NCI-H1436 treated with DMSO at 0.1 percent for 48 hours (cell line): ENCODE measurements at regions not wholly inside any gene's neighbourhood (a gene's known extent, or its start where the extent isn't known, plus 50 kb on each side); places are given as distances from the start of the nearest gene placed in this dataset.
A peak's percentile ranks its signal among the peaks of the same experiment; 100 is the strongest.
"Not testable (repeated sequence)": the region's sequence is repeated elsewhere in the genome, so short reads cannot be mapped to it uniquely, and the experiment has no call there.

Source experiments
- DNase-seq: peaks from one replicate; lab custom pipeline; 2025; lab: John Stamatoyannopoulos, UW

DNA sequence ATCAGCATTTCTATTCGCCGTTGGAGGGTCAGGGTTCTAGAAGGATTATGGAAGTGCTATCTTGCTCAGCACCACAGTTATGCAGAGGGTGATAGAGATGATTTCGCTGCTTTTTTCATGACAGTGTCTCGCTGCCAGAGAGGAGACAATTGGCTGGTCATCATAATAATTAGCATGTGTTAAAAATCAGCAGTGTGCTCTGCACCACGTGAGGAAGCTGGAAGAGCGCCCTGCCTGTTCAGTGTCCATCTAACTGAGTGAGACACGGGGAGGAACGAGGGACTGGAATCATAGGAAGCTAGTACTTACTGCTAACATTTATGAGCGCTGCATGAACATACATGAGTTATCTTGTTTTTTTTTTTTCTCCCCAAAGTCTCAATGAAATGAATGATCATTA is 116.2 kb upstream of the PLAAT1 start:
- DNase-seq = no peak

DNA sequence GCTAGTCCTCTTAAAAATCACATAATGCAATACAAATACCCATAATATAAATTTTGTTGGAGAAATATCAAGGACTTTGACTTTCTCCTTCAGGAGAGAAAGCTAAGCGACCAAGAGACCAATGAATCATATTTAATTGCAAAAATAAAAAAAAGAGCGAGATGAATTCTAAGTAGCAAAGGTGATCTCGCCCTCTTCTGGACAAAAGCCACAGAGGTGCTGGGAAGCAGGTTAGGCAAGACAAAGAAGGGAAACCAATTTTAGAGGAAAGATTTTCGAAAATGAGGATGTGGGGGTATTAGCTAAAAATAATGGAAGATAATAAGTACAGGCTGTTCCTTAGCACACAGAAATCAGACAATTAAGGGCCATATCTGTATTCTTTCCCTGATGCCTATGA is 111.4 kb upstream of the PLAAT1 start:
- no peak for DNase-seq

DNA sequence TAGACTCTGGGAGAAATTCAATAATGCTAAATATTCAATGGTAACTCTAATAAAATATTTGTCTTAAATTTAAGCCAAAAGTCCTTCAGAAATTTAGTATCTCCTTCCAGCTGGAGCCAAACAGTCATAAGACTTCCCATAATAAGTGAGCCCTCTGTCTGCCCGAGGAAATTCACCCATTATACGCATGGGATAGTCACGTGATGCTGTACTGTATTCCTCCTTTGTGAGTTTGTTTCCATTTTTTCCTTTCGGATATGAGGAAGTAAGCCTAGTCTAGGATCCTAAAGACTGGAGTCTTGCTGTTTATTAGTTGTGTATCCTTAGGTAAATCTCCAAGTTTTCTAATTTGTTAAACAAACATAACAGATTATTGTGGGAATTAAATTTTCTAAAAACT is 110.4 kb upstream of the PLAAT1 start:
- no peak for DNase-seq

DNA sequence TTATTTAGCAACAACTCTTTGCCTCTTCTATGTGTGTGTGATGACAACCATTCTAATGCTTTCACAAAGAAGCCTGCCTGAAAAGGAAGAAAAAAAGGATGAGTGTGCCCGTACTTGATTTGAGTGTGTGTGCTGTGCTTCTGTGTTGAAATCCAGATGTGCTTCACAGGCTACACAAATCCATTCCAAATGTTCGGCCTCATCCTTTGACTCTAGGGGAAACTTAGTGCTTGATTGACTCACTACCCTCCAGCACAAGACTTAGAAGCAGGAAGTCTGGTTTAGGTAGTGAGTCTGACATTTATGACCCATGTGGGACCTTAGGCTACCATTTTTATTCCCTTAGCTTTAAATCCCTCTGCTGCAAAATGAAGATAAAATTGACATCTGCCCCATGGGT is 108.8 kb upstream of the PLAAT1 start:
- no peak for DNase-seq

DNA sequence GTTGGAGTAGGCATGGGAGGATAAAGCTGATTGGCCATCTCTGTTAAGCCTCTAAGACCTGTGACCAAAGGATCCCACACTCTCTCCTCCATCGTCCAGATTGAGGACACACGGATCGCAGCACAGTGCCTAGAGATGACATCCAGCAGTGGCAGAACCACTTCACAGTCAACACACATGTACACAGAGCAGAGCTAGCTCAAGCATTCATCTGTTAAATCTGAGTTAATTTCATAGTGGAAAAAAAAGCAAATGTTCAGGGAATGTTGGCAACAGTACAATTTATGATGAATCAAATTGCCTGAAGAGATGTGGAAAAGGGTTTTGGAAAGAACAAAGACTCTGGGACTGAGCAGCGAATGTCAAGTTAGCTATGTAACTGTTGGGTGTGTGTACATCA is 108.1 kb upstream of the PLAAT1 start:
- no peak for DNase-seq

DNA sequence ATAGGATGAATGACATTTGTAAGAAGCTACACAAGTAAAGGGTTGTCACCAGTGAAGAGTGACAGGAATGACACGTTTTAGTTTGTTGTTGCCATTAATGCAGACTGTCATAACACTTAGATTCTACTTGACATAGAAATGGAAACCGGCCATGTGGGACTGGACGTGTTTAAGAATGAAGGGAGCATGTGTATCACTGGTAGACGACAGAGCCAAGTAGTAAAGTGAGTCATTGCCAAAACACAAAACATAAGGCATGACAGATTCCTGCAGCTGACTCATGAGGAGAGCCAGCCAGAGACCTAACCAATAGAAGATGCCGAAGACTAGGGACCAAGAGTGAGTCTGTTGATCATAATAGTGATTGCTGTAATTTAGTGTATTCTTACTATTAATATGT is 106.2 kb upstream of the PLAAT1 start:
- no peak for DNase-seq

DNA sequence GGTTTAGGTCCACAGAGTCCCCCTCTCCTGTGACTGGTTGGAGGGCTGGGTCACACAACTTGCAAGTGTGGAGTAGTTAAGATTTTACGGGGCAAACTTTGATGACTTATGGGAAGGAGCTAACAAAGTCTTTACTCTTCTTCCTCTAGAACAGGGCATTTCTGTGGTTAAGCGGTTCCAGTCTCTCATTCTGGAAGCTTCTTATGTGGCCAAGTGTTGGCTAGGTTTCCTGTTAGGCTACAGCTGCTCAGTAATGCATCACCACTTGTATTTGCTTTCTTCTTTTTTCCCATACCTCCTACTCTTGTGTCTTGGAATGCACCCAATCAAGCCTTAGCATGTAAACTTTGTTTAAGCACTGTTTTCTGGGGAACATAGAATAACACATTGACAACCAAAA is 100.6 kb upstream of the PLAAT1 start:
- no peak for DNase-seq

DNA sequence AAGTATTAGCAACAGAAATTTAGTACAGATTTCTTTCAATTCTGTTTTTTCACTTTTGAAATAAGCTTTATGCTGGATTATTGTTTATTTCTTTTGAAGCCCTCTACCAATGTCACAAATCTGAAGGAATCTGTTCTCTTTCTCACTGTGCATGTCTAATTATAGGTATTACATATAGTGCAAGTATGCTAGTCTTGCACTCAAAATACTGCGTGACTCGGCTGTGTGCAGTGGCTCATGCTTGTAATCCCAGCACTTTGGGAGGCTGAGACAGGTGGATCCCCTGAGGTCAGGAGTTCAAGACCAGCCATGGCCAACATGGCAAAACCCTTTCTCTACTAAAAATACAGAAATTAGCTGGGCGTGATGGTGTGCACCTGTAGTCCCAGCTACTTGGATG is 95.8 kb upstream of the PLAAT1 start:
- no peak for DNase-seq

DNA sequence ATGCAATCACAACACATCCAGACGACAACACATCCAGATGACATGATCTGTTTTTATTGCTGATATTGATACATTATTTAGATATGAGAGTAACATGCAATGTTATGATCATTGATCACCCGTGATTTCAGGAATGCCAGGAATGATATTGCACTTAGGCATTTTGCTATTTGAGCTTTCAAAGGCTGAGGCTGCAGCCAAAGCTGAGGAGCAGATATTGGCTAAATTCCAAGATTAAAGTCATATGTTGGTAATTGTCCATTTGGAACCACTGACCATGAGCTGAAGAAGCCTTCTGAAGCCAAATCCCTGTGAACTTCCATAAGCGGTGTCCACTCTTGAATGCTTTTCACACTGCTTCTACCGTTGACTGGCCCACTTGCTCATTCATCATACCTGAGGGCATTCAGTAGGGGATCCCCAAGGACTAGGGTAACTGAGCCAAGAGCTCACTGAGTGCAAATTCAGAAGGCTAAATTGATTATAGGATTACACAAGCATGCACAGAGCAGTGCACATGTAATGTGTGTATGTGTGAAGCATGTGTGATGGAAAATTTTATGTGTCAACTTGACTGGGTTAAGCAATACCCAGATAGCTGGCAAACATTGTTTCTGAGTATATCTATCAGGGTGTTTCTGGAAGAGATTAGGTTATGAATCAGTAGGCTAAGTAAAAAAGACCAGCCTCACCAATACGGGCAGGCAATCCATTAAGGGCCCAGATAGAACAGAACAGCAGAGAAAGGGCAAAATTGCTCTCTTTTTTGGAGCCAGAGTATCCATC is 92.1 kb upstream of the PLAAT1 start:
- no peak for DNase-seq

DNA sequence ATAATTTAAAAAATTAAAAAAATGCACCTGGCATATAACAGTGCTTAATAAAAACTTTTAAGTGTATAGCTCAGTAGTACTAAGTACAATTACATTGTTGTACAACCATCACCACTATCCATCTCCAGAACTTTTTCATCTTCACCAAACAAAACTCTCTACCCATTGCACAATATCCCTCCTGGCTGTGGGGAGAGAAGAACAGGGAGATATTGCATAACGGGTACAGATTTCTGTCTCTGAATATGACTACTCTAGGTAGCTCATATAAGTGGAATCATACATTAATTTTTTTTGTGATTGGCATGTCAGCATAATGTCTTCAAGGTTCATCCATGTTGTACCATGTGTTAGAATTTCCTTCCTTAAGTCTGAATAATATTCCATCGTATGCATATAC is 91.0 kb upstream of the PLAAT1 start:
- no peak for DNase-seq

DNA sequence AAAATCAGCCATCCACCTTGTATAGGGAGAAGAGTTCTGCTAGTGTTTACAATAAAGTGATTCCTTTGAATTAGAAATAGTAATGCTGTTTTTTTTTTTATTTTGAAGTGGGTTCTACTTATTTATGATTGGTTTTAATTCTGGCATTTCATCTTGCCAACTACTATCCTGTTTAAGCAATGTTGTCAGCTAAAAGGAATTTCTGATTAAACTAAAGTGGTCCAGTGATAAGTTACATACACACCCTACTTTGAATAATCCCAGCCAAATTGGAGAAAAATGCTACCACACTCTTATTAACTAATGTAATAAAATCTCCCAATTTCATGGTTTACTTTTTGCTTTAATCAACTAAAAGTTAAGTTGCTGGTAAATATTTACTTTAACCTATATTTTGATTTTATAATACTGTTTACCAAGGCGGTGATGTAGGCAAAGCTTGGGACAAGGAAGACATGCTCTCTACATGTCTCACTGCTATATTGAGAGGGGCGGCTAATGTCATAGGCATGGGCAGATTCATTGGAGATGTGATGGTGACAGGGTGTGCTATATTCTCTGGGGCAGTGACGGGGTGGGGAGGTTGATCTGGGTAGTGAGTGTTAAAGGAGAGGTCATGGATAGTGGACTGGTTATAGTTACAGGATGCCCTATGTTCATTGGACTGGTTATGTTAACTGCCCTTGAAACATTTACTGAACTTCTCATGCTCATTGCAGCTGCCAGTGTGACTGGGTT is 85.8 kb upstream of the PLAAT1 start:
- DNase-seq = not testable (repeated sequence)

DNA sequence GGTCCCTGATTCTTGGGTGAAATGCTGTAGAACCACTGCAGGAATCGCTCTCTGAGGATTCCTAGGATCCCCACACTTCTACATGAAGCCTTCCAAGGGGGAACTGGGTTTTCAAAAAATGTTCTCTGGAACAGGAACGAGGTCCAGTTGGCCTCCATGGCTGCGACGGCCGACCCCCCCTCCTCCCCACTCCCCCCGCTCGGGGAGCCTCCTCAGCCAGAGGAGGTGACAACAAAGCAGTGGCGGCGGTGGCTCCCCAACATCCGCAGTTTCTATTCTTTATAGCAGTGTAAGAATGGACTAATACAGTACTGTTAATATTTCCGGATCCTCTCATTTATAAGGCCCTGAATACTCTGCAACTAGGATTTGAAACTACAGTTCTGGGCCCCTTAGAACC is 84.0 kb upstream of the PLAAT1 start:
- DNase-seq = no peak

DNA sequence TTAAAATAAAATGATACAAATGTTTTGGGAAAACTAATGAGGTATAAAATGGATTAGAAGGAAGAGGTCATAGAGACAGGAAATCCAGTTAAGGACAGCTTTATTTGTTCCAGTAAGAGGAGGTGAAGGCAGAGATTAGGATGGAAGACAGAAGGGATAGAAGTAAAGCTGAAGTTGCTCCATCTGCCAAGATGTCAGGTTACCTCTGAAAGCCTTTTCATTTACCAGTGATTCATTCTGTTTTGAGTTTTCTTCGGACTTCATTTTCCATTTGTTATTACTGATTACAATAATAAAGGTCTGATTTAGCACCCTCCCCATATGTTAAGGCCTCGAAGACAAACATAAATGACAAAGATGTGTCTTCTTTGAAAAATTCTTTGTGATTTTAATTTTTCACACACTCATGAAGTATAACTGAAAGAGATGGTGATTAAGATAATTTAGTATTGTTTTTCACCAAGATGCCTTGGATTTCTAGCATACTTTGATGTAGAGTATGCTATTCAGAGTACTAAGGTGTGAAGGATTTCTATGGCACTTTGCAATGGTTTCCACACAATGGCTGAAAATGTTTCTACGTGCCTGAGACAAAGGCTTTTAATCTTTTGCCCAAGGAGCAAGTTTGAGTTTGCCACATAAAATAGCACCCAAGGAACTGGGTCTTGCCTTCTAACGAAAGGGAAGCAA is 75.4 kb upstream of the PLAAT1 start:
- DNase-seq = no peak

DNA sequence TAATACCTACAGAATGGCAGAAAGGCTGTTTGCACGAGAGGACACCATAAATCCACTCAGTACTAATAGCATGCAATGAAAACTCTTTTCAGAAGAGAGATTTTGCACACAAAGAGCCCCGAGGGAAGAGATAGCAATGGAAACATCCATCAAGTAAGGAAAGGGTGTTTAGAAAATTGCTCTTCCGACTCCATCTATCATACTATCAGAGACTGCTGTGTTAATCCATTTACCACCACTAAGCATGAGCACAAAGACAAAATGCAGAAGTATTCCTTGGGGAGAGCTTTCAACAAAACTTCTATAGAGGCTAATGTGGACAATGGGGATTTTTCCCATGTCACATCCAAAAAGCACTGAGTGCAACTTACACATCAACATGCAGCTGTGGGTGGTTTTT is 72.1 kb upstream of the PLAAT1 start:
- DNase-seq = peak; percentile 14

DNA sequence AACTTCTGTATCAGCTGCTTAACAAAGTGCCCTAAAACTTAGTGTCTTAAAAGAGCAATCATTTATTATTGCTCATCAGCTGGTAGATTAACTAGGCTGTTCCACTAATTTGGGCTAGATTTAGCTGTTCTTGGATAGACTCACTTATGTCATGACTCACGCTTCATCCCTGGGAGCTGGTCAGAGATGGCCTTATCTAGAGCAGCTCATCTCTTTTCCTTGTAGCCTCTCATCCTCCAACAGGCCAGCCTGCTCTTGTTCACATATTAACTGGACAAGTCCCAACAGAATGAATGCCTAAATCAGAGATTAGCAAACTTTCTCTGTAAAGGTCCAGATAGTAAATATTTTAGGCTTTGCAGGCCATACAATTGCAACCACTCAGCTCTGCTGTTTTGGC is 66.9 kb upstream of the PLAAT1 start:
- no peak for DNase-seq

DNA sequence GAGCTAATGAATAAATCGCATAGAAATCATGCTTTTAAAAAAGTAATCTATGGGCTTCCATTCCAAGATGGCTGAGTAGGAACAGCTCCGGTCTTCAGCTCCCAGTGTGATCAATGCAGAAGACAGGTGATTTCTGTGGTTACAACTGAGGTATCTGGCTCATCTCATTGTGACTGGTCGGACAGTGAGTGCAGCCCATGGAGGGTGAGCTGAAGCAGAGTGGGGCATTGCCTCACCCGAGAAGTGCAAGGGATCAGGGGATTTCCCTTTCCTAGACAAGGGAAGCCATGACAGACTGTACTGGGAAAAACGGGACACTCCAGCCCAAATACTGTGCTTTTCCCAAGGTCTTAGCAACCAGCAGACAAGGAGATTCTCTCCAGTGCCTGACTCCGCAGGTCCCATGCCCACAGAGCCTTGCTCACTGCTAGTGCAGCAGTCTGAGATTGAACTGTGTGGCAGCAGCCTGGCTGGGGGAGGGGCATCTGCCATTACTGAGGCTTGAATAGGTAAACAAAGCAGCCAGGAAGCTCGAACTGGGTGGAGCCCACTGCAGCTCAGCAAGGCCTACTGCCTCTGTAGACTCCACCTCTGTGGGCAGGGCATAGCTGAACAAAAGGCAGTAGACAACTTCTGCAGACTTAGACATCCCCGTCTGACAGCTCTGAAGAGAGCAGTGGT is 61.5 kb upstream of the PLAAT1 start:
- DNase-seq = not testable (repeated sequence)

DNA sequence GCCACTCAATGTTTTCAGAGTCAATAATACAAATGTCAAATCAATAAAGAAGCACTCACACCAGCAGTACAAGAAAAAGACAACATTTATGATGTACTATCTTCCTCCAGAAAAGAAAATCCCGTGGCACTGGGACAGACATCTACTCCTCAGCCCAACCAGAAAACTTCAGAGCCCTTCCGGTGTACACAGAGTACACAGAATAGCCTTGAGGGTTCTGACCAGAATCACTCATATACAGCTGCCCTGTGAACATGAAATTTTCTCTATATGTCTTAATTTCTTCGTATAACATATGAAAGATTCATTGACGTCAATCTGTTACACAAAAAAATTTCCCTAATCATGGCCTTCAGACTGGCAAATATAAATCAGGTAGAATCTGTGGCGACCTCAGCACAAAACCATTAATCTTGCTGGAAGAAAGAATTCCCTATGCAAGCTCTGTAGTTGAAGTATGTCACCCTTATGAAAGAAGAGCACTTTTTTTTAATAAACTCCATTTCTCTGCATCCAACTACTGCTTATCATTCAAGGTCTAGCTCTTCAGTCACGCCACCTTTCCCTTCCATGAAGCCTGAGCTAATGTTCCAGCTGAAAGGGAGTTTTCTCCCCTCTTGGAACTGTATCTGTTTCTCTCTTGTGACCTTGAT is 53.8 kb upstream of the PLAAT1 start:
- no peak for DNase-seq

DNA sequence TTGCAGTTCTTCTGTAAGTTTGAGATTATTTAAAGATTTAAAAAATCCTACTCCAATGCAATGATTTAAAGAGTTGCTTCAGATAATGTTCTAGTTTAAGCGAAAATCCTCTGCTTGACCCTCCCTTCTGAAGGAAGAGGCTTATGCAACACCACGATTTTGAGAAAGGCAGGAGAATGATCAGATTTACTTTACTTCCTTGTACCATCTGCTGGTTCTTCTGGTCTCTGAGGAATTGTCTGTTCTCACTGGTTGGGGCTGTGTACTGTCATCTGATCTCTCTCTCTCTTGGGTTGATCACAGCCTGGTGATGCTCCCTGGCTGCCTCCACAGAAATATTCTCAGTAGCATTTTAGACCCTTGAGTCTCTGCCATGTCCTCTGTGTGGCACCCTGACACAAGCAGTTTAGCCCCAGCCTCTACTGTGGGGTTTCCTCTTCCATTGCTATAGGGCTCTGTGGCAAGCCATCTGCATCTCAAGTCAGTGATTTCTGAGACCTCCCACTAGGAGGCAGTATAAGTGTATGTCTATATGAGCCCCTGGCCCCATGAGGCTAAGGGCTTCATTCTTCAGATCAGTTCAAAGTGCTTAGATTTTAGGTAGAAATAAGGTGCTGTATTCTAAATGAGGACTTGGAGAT is 50.8 kb upstream of the PLAAT1 start:
- DNase-seq = no peak
